K562 (cell line): ENCODE measurements at regions not wholly inside any gene's neighbourhood (a gene's known extent, or its start where the extent isn't known, plus 50 kb on each side); places are given as distances from the start of the nearest gene placed in this dataset.

ENCODE experiments used
- ATAC-seq: fragments of 200-7000 bp; cut with Tn5 transposase; 3 replicates; pipeline ENCODE4 v1.9.1; 2020; ENCODE audit warnings: moderate library complexity
- BruUV-seq: library from RNA; stranded (reverse); fragments of 400-500 nt; replicated peaks from 2 replicates; lab custom pipeline; 2021; lab: Mats Ljungman, UMichigan
- CTCF ChIA-PET: fragments of 300-600 bp; formaldehyde crosslinking; extraction: SDS; loops from one replicate; lab custom pipeline; 2021; ENCODE audit warnings: low intra/inter-chr PET ratio; lab: Yijun Ruan, JAX
- POLR2A ChIA-PET: fragments of 300-600, 350-650 bp; sonication (Branson Sonifier 250); formaldehyde crosslinking; extraction: SDS; loops from one replicate; lab custom pipeline; 2021; ENCODE audit warnings: antibody characterized with exemption, inconsistent platforms; lab: Yijun Ruan, JAX
- DNase-seq, 4 experiments: peaks; one replicate each; pipeline versions ENCODE4 v3.0.0 to v3.0.0-alpha.2; 2011 to 2018; ENCODE audit warnings: low spot score in 3 of 4, mixed read lengths in 3 of 4; ENCODE audit errors: extremely low read depth in 1 of 4
- FAIRE-seq: peaks from 2 replicates; lab custom pipeline; 2011; peaks lifted over from hg19 to GRCh38; lab: Jason Lieb, UNC
- H2AFZ ChIP-seq: 2 replicates; pipeline ENCODE4 v1.6.0; 2011; ENCODE audit warnings: low read depth, low read length, control low read depth, inconsistent platforms
- H3K27ac ChIP-seq: fragments of 200-600 bp; 3 replicates; pipeline ENCODE4 v1.8.0; 2011; ENCODE audit warnings: low read depth, mild to moderate bottlenecking, control low read depth, inconsistent platforms, low read length, moderate library complexity, mixed read lengths; ENCODE audit errors: extremely low read depth
- H3K27me3 ChIP-seq, 2 experiments: fragments of 300-600 bp in 1 of 2; 2 replicates in 1 of 2; 3 replicates in 1 of 2; pipeline versions ENCODE4 v1.6.0 to v1.8.0; 2011; ENCODE audit warnings: inconsistent platforms in 2 of 2, low read length in 2 of 2, mild to moderate bottlenecking in 1 of 2, mixed read lengths in 1 of 2, moderate library complexity in 1 of 2; ENCODE audit not compliant: control insufficient read depth in 2 of 2, insufficient read depth in 2 of 2
- H3K36me3 ChIP-seq: fragments of 300-600 bp; 3 replicates; pipeline ENCODE4 v1.8.0; 2011; ENCODE audit warnings: mild to moderate bottlenecking, low read length, inconsistent platforms; ENCODE audit not compliant: control insufficient read depth, insufficient read depth
- H3K4me1 ChIP-seq, 2 experiments: fragments of 200-600 bp in 1 of 2; replicated peaks in 1 of 2; 2 replicates in 1 of 2; 3 replicates in 1 of 2; pipeline versions ENCODE4 v1.5.1 to v1.8.0; 2011; ENCODE audit warnings: inconsistent platforms in 2 of 2, low read length in 2 of 2, mild to moderate bottlenecking in 1 of 2, mixed read lengths in 1 of 2, moderate library complexity in 1 of 2; ENCODE audit not compliant: control insufficient read depth in 2 of 2, insufficient read depth in 2 of 2
- H3K4me2 ChIP-seq: 2 replicates; pipeline ENCODE4 v1.6.1; 2011; ENCODE audit warnings: low read length, control low read depth, inconsistent platforms, mixed read lengths; ENCODE audit not compliant: insufficient read depth
- H3K4me3 ChIP-seq: fragments of 200-600 bp; sonication (generic), shearing (Covaris generic); 2 replicates; pipeline ENCODE4 v1.5.1; 2016; ENCODE audit warnings: control low read depth, inconsistent platforms
- H3K79me2 ChIP-seq: fragments of 200-600 bp; 3 replicates; pipeline ENCODE4 v1.8.0; 2011; ENCODE audit warnings: low read length, inconsistent platforms; ENCODE audit not compliant: control insufficient read depth, insufficient read depth
- H3K9ac ChIP-seq, 2 experiments: 2 replicates each; pipeline versions ENCODE4 v1.6.0 to v1.6.1; 2011; ENCODE audit warnings: low read depth in 2 of 2, low read length in 2 of 2, control low read depth in 1 of 2, inconsistent platforms in 1 of 2, mild to moderate bottlenecking in 1 of 2, mixed read lengths in 1 of 2; ENCODE audit not compliant: insufficient read depth in 1 of 2
- H3K9me1 ChIP-seq: one replicate; pipeline ENCODE4 v1.6.0; 2011; ENCODE audit warnings: inconsistent platforms, mild to moderate bottlenecking, low read length, moderate library complexity; ENCODE audit not compliant: control insufficient read depth, insufficient read depth
- H3K9me3 ChIP-seq: replicated peaks from 2 replicates; pipeline ENCODE4 v1.5.1; 2011; ENCODE audit warnings: low read depth, low read length, inconsistent platforms; ENCODE audit not compliant: control insufficient read depth, insufficient read depth
- H4K20me1 ChIP-seq: replicated peaks from 2 replicates; pipeline ENCODE4 v1.6.1; 2011; ENCODE audit warnings: low read length, inconsistent platforms, mixed read lengths; ENCODE audit not compliant: control insufficient read depth, insufficient read depth
- ARNT ChIP-seq, 2 experiments: fragments of 450-650 bp; IDR thresholded peaks; 2 replicates each; pipeline ENCODE4 v1.6.1; 2016; ENCODE audit warnings: mild to moderate bottlenecking in 1 of 2
- IFI16 ChIP-seq: fragments of 250-450 bp; sonication (Bioruptor Pico); IDR thresholded peaks from 2 replicates; pipeline ENCODE4 v2.1.2; 2022; ENCODE audit warnings: mild to moderate bottlenecking, inconsistent platforms
- KLF1 ChIP-seq: fragments of 450-650 bp; IDR thresholded peaks from 2 replicates; pipeline ENCODE4 v1.6.1; 2016; ENCODE audit warnings: missing genetic modification characterization, missing compliant biosample characterization
- WGBS: fragments of 100-300 bp; shearing (Covaris generic); methylation state at CpG from one replicate; pipeline ENCODE4 v1.1.6; 2016; ENCODE audit warnings: low coverage, mixed read lengths; ENCODE audit not compliant: insufficient coverage; ENCODE audit errors: missing lambda C conversion rate; 5-methylcytosine and 5-hydroxymethylcytosine counted together
- in situ Hi-C: fragments of 300-500 bp; cut with MboI; formaldehyde crosslinking; loops from 4 replicates; pipeline ENCODE4 v1.15.0; 2018; ENCODE audit warnings: inconsistent platforms, mixed read lengths
- intact Hi-C: fragments of 100-400 bp; cut with micrococcal nuclease; formaldehyde crosslinking; loops from 2 replicates; pipeline ENCODE4 v1.14.2; 2022

DNA sequence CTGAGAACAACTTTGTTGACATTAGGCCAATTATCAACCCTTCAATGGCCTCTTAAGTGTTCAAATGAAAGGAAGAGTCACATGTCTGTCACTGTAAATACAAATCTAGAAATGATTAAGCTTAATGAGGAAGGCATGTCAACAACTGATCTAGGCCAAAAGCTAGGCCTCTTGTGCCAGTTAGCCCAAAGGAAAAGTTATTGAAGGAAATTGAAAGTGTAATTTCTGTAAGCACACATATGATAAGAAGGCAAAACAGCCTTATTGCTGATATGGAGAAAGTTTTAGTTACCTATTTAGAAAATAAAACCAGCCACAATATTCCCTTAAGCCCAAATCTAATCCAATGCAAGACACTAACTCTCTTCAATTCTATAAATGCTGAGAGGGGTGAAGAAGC, 604.7 kb downstream of the SLITRK6 start:
- no peaks in the 10 kb centered on the region for H3K79me2 ChIP-seq
- no peak overlapping the region for H3K27ac ChIP-seq
- TF ChIP-seq ARNT (IDR thresholded peaks at IDR 0.05), result no peak
- no peak for TF ChIP-seq IFI16
- H3K4me2 ChIP-seq, result no peak overlapping the region
- H3K27me3 ChIP-seq, result no peaks in the 10 kb centered on the region
- intact Hi-C loops, result no loop called here
- no peak overlapping the region for H3K9ac ChIP-seq
- no peaks in the 10 kb centered on the region for H3K9me1 ChIP-seq
- H4K20me1 ChIP-seq, result no peaks in the 10 kb centered on the region
- no peaks in the 10 kb centered on the region for H3K9me3 ChIP-seq
- H3K36me3 ChIP-seq, result no peaks in the 10 kb centered on the region
- POLR2A ChIA-PET, result no interaction called here
- ATAC-seq (no peak), FAIRE-seq (no peak), DNase-seq (no peak)
- BruUV-seq, result no TSS peak
- no peak overlapping the region for H2AFZ ChIP-seq
- in situ Hi-C loops, result no loop called here
- no peak overlapping the region for H3K4me3 ChIP-seq
- no peaks in the 10 kb centered on the region for H3K4me1 ChIP-seq
- CTCF ChIA-PET, result no interaction called here

DNA sequence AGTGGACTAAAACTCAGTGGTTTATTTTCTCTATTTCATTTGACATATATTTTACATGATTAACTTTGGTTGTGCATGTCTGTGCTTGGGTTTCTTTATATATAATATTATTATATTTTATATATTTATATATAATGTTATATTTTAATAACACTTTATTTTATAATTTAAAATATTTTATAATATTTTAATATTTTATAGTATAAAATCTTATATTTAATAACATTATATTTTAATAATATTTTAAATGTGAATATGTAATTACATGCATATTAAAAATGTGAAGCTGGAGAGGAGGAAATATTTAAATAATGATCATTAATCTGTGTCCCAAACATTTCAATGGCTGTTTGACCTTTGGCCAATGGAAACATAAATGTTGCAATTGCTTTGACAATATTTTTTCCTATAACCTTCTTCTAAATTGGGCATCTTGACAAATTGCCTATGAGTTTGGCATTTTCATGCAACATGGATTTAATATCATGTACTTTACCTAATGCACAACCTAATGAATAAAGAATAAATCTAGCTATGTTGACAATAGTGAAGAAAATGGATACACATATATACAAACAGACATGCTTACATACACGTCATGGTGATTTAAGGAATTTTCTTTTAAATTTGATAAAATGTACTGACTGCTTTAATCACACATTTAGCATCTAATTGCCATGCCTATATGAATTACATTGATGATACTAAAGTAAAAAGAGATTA, 607.1 kb downstream of the SLITRK6 start:
- no peaks in the 10 kb centered on the region for H3K27me3 ChIP-seq
- H3K9me3 ChIP-seq, result no peaks in the 10 kb centered on the region
- no peak overlapping the region for H3K27ac ChIP-seq
- POLR2A ChIA-PET, result no interaction called here
- ATAC-seq (no peak), DNase-seq (no peak), FAIRE-seq (no peak)
- no peaks in the 10 kb centered on the region for H3K36me3 ChIP-seq
- H3K79me2 ChIP-seq, result no peaks in the 10 kb centered on the region
- intact Hi-C loops (no loop called here), in situ Hi-C loops (no loop called here)
- H3K4me1 ChIP-seq, result no peaks in the 10 kb centered on the region
- CTCF ChIA-PET, result no interaction called here
- no peaks in the 10 kb centered on the region for H4K20me1 ChIP-seq
- H3K4me2 ChIP-seq, result no peak overlapping the region
- no peak overlapping the region for H2AFZ ChIP-seq
- 0% methylated on average over 1 of the region's 1 CpG for WGBS
- no peak overlapping the region for H3K4me3 ChIP-seq
- H3K9ac ChIP-seq, result no peak overlapping the region
- no TSS peak for BruUV-seq
- H3K9me1 ChIP-seq, result no peaks in the 10 kb centered on the region
- no peak for TF ChIP-seq KLF1
